K562 (cell line): ENCODE measurements at regions not wholly inside any gene's neighbourhood (a gene's known extent, or its start where the extent isn't known, plus 50 kb on each side); places are given as distances from the start of the nearest gene placed in this dataset.
A peak's percentile ranks its signal among the peaks of the same experiment; 100 is the strongest.

Source experiments
- ATAC-seq: fragments of 200-7000 bp; cut with Tn5 transposase; 3 replicates; pipeline ENCODE4 v1.9.1; 2020; ENCODE audit warnings: moderate library complexity
- BruUV-seq: library from RNA; stranded (reverse); fragments of 400-500 nt; replicated peaks from 2 replicates; lab custom pipeline; 2021; lab: Mats Ljungman, UMichigan
- CTCF ChIA-PET: fragments of 300-600 bp; formaldehyde crosslinking; extraction: SDS; loops from one replicate; lab custom pipeline; 2021; ENCODE audit warnings: low intra/inter-chr PET ratio; lab: Yijun Ruan, JAX
- POLR2A ChIA-PET: fragments of 300-600, 350-650 bp; sonication (Branson Sonifier 250); formaldehyde crosslinking; extraction: SDS; loops from one replicate; lab custom pipeline; 2021; ENCODE audit warnings: antibody characterized with exemption, inconsistent platforms; lab: Yijun Ruan, JAX
- DNase-seq, 4 experiments: peaks; one replicate each; pipeline versions ENCODE4 v3.0.0 to v3.0.0-alpha.2; 2011 to 2018; ENCODE audit warnings: low spot score in 3 of 4, mixed read lengths in 3 of 4; ENCODE audit errors: extremely low read depth in 1 of 4
- FAIRE-seq: peaks from 2 replicates; lab custom pipeline; 2011; peaks lifted over from hg19 to GRCh38; lab: Jason Lieb, UNC
- H2AFZ ChIP-seq: 2 replicates; pipeline ENCODE4 v1.6.0; 2011; ENCODE audit warnings: low read depth, low read length, control low read depth, inconsistent platforms
- H3K27ac ChIP-seq: fragments of 200-600 bp; 3 replicates; pipeline ENCODE4 v1.8.0; 2011; ENCODE audit warnings: low read depth, mild to moderate bottlenecking, control low read depth, inconsistent platforms, low read length, moderate library complexity, mixed read lengths; ENCODE audit errors: extremely low read depth
- H3K27me3 ChIP-seq, 2 experiments: fragments of 300-600 bp in 1 of 2; 2 replicates in 1 of 2; 3 replicates in 1 of 2; pipeline versions ENCODE4 v1.6.0 to v1.8.0; 2011; ENCODE audit warnings: inconsistent platforms in 2 of 2, low read length in 2 of 2, mild to moderate bottlenecking in 1 of 2, mixed read lengths in 1 of 2, moderate library complexity in 1 of 2; ENCODE audit not compliant: control insufficient read depth in 2 of 2, insufficient read depth in 2 of 2
- H3K36me3 ChIP-seq: fragments of 300-600 bp; 3 replicates; pipeline ENCODE4 v1.8.0; 2011; ENCODE audit warnings: mild to moderate bottlenecking, low read length, inconsistent platforms; ENCODE audit not compliant: control insufficient read depth, insufficient read depth
- H3K4me1 ChIP-seq, 2 experiments: fragments of 200-600 bp in 1 of 2; replicated peaks in 1 of 2; 2 replicates in 1 of 2; 3 replicates in 1 of 2; pipeline versions ENCODE4 v1.5.1 to v1.8.0; 2011; ENCODE audit warnings: inconsistent platforms in 2 of 2, low read length in 2 of 2, mild to moderate bottlenecking in 1 of 2, mixed read lengths in 1 of 2, moderate library complexity in 1 of 2; ENCODE audit not compliant: control insufficient read depth in 2 of 2, insufficient read depth in 2 of 2
- H3K4me2 ChIP-seq: 2 replicates; pipeline ENCODE4 v1.6.1; 2011; ENCODE audit warnings: low read length, control low read depth, inconsistent platforms, mixed read lengths; ENCODE audit not compliant: insufficient read depth
- H3K4me3 ChIP-seq: fragments of 200-600 bp; sonication (generic), shearing (Covaris generic); 2 replicates; pipeline ENCODE4 v1.5.1; 2016; ENCODE audit warnings: control low read depth, inconsistent platforms
- H3K79me2 ChIP-seq: fragments of 200-600 bp; 3 replicates; pipeline ENCODE4 v1.8.0; 2011; ENCODE audit warnings: low read length, inconsistent platforms; ENCODE audit not compliant: control insufficient read depth, insufficient read depth
- H3K9ac ChIP-seq, 2 experiments: 2 replicates each; pipeline versions ENCODE4 v1.6.0 to v1.6.1; 2011; ENCODE audit warnings: low read depth in 2 of 2, low read length in 2 of 2, control low read depth in 1 of 2, inconsistent platforms in 1 of 2, mild to moderate bottlenecking in 1 of 2, mixed read lengths in 1 of 2; ENCODE audit not compliant: insufficient read depth in 1 of 2
- H3K9me1 ChIP-seq: one replicate; pipeline ENCODE4 v1.6.0; 2011; ENCODE audit warnings: inconsistent platforms, mild to moderate bottlenecking, low read length, moderate library complexity; ENCODE audit not compliant: control insufficient read depth, insufficient read depth
- H3K9me3 ChIP-seq: replicated peaks from 2 replicates; pipeline ENCODE4 v1.5.1; 2011; ENCODE audit warnings: low read depth, low read length, inconsistent platforms; ENCODE audit not compliant: control insufficient read depth, insufficient read depth
- H4K20me1 ChIP-seq: replicated peaks from 2 replicates; pipeline ENCODE4 v1.6.1; 2011; ENCODE audit warnings: low read length, inconsistent platforms, mixed read lengths; ENCODE audit not compliant: control insufficient read depth, insufficient read depth
- ATF4 ChIP-seq: fragments of 450-650 bp; formaldehyde crosslinking; IDR thresholded peaks from 2 replicates; pipeline ENCODE4 v1.4.0; 2022; ENCODE audit warnings: mild to moderate bottlenecking, moderate library complexity
- BRD9 ChIP-seq: fragments of 450-650 bp; IDR thresholded peaks from 2 replicates; pipeline ENCODE4 v1.6.1; 2018; ENCODE audit warnings: low read depth; ENCODE audit not compliant: partially characterized antibody
- L3MBTL2 ChIP-seq: fragments of 450-650 bp; IDR thresholded peaks from 2 replicates; pipeline ENCODE4 v1.6.1; 2016; ENCODE audit warnings: mild to moderate bottlenecking, moderate library complexity
- MAFG ChIP-seq: fragments of 450-650 bp; conservative IDR thresholded peaks from 2 replicates; pipeline ENCODE4 v1.6.1; 2016; ENCODE audit warnings: missing genetic modification characterization, missing compliant biosample characterization
- ZBTB11 ChIP-seq, 3 experiments: fragments of 200-800 bp in 1 of 3; fragments of 250-450 bp in 1 of 3; fragments of 450-650 bp in 1 of 3; sonication (Bioruptor Pico) in 1 of 3; sonication (Bioruptor generic) in 1 of 3; formaldehyde crosslinking in 1 of 3; IDR thresholded peaks; 2 replicates each; pipeline versions ENCODE4 v1.6.1 to v1.8.0; 2016 to 2022; ENCODE audit warnings: mild to moderate bottlenecking in 2 of 3, missing genetic modification characterization in 2 of 3, missing compliant biosample characterization in 1 of 3, moderate library complexity in 1 of 3
- ZKSCAN1 ChIP-seq: fragments of 150-350 bp; IDR thresholded peaks from 2 replicates; pipeline ENCODE4 v1.6.1; 2016; ENCODE audit warnings: low read depth, low read length
- ZNF551 ChIP-seq: fragments of 250-450 bp; sonication (Bioruptor Pico); IDR thresholded peaks from 2 replicates; pipeline ENCODE4 v1.5.0; 2021; ENCODE audit warnings: mild to moderate bottlenecking, moderate library complexity
- ZNF696 ChIP-seq: fragments of 250-450 bp; sonication (Bioruptor Pico); conservative IDR thresholded peaks from 2 replicates; pipeline ENCODE4 v1.4.0; 2020; ENCODE audit warnings: mild to moderate bottlenecking, moderate library complexity
- WGBS: fragments of 100-300 bp; shearing (Covaris generic); methylation state at CpG from one replicate; pipeline ENCODE4 v1.1.6; 2016; ENCODE audit warnings: low coverage, mixed read lengths; ENCODE audit not compliant: insufficient coverage; ENCODE audit errors: missing lambda C conversion rate; 5-methylcytosine and 5-hydroxymethylcytosine counted together
- in situ Hi-C: fragments of 300-500 bp; cut with MboI; formaldehyde crosslinking; loops from 4 replicates; pipeline ENCODE4 v1.15.0; 2018; ENCODE audit warnings: inconsistent platforms, mixed read lengths
- intact Hi-C: fragments of 100-400 bp; cut with micrococcal nuclease; formaldehyde crosslinking; loops from 2 replicates; pipeline ENCODE4 v1.14.2; 2022

GRCh38 chr7:3187444-3188040 is 113.5 kb upstream of the SDK1 start:
- H2AFZ ChIP-seq, result no peak overlapping the region
- H3K9me1 ChIP-seq, result no peaks in the 10 kb centered on the region
- FAIRE-seq, result no peak
- H3K9ac ChIP-seq, result no peak overlapping the region
- ChIA-PET POLR2A (interaction anchor here (2.5 kb wide), 1 partner anchor 8 kb away, joined by 5 read pairs; no protein-coding TSS in a partner anchor), CTCF (no interaction called here)
- 6% methylated on average over 17 of the region's 18 CpGs for WGBS
- H3K27me3 ChIP-seq, result peaks cover 6 to 45% of the 10 kb centered on the region in 2 experiments; a peak in 4 of 5 replicates
- in situ Hi-C loops, result no loop called here
- no peaks in the 10 kb centered on the region; a peak in 1 of 5 replicates for H3K4me1 ChIP-seq
- H3K27ac ChIP-seq, result no peak overlapping the region
- H3K79me2 ChIP-seq, result no peaks in the 10 kb centered on the region
- H4K20me1 ChIP-seq, result peaks cover 4% of the 10 kb centered on the region; the same call in 1 of the 2 replicates
- no peak overlapping the region for H3K4me2 ChIP-seq
- 0 out of 2 replicates have a peak, but pooled peaks have one; percentile 18 for TF ChIP-seq MAFG (tag)
- TF ChIP-seq ZKSCAN1, result no peak
- 0 out of 2 replicates have a peak, but pooled peaks have one; percentile 14 for TF ChIP-seq L3MBTL2
- no peaks in the 10 kb centered on the region for H3K36me3 ChIP-seq
- intact Hi-C loops, result no loop called here
- no TSS peak for BruUV-seq
- ATAC-seq, result no peak
- no peak for DNase-seq
- H3K9me3 ChIP-seq, result no peaks in the 10 kb centered on the region
- no peak overlapping the region for H3K4me3 ChIP-seq

GRCh38 chr7:3188946-3189345 is 112.1 kb upstream of the SDK1 start:
- Histone ChIP-seq H3K4me2 (no peak overlapping the region), H3K27me3 (peaks cover 6 to 40% of the 10 kb centered on the region in 2 experiments; a peak in 4 of 5 replicates), H3K36me3 (no peaks in the 10 kb centered on the region), H3K27ac (no peak overlapping the region), H3K9me3 (no peaks in the 10 kb centered on the region), H3K4me3 (no peak overlapping the region), H3K9ac (no peak overlapping the region), H2AFZ (no peak overlapping the region), H3K9me1 (no peaks in the 10 kb centered on the region), H3K79me2 (no peaks in the 10 kb centered on the region), H3K4me1 (no peaks in the 10 kb centered on the region; a peak in 1 of 5 replicates), H4K20me1 (peaks cover 4% of the 10 kb centered on the region; the same call in 1 of the 2 replicates)
- FAIRE-seq (no peak), DNase-seq (no peak), ATAC-seq (no peak)
- no TSS peak for BruUV-seq
- CTCF ChIA-PET, result no interaction called here
- in situ Hi-C loops (no loop called here), intact Hi-C loops (no loop called here)
- POLR2A ChIA-PET, result no interaction called here
- WGBS, result 3% methylated on average over 9 of the region's 9 CpGs
- no peak for TF ChIP-seq ZBTB11 (CRISPR knock-in tag; IDR thresholded peaks at IDR 0.05)
- TF ChIP-seq ATF4 (CRISPR knock-in tag), result no peak
- no peak for TF ChIP-seq ZNF551
- TF ChIP-seq ZNF696, result no peak
- no peak for TF ChIP-seq BRD9
